ENCODE measurements at regions not wholly inside any gene's neighbourhood (a gene's known extent, or its start where the extent isn't known, plus 50 kb on each side); places are given as distances from the start of the nearest gene placed in this dataset.
"Not testable (repeated sequence)": the region's sequence is repeated elsewhere in the genome, so short reads cannot be mapped to it uniquely, and the experiment has no call there.

GRCh38 chr10:46095943-46096342 lies 49.9 kb upstream of the MSMB start:
- not testable (repeated sequence) for H3K27ac ChIP-seq, H3K36me3 ChIP-seq, H3K4me1 ChIP-seq, H3K4me3 ChIP-seq, H3K9me3 ChIP-seq, ATAC-seq, H3K27me3 ChIP-seq
- 80% methylated on average over 2 of the region's 5 CpGs; no CpG with 5 or more reads in 1 of the 2 donors for WGBS, 2 donors (ENCODE audit: low coverage in 1 of 2)

GRCh38 chr10:46096446-46096845 lies 50.4 kb upstream of the MSMB start:
- H3K4me3 ChIP-seq: no peak overlapping the region
- H3K36me3 ChIP-seq: no peaks in the 10 kb centered on the region
- H3K9me3 ChIP-seq: no peaks in the 10 kb centered on the region
- no peaks in the 10 kb centered on the region for H3K27me3 ChIP-seq
- H3K27ac ChIP-seq: no peak overlapping the region
- H3K4me1 ChIP-seq: no peaks in the 10 kb centered on the region
- no peak for ATAC-seq
- no peak for TF ChIP-seq POLR2AphosphoS5 (IDR thresholded peaks at IDR 0.05)
- TF ChIP-seq EP300 (IDR thresholded peaks at IDR 0.05): no peak
- TF ChIP-seq POLR2A (IDR thresholded peaks at IDR 0.05): no peak
- TF ChIP-seq, protein P1, sequence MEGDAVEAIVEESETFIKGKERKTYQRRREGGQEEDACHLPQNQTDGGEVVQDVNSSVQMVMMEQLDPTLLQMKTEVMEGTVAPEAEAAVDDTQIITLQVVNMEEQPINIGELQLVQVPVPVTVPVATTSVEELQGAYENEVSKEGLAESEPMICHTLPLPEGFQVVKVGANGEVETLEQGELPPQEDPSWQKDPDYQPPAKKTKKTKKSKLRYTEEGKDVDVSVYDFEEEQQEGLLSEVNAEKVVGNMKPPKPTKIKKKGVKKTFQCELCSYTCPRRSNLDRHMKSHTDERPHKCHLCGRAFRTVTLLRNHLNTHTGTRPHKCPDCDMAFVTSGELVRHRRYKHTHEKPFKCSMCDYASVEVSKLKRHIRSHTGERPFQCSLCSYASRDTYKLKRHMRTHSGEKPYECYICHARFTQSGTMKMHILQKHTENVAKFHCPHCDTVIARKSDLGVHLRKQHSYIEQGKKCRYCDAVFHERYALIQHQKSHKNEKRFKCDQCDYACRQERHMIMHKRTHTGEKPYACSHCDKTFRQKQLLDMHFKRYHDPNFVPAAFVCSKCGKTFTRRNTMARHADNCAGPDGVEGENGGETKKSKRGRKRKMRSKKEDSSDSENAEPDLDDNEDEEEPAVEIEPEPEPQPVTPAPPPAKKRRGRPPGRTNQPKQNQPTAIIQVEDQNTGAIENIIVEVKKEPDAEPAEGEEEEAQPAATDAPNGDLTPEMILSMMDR (IDR thresholded peaks at IDR 0.05): no peak
- 88 to 94% methylated on average over 1 to 2 of the region's 4 CpGs for WGBS, 2 donors (ENCODE audit: low coverage in 1 of 2)

GRCh38 chr10:46096909-46097575 lies 51.0 kb upstream of the MSMB start:
- no peak overlapping the region for H3K27ac ChIP-seq
- no peak overlapping the region for H3K4me3 ChIP-seq
- no peak for ATAC-seq
- H3K9me3 ChIP-seq: no peaks in the 10 kb centered on the region
- no peaks in the 10 kb centered on the region for H3K4me1 ChIP-seq
- H3K36me3 ChIP-seq: no peaks in the 10 kb centered on the region
- WGBS, 2 donors (ENCODE audit: low coverage in 1 of 2): 83 to 100% methylated on average over 2 of the region's 8 CpGs
- no peaks in the 10 kb centered on the region for H3K27me3 ChIP-seq
- TF ChIP-seq EP300 (IDR thresholded peaks at IDR 0.05) (no peak), POLR2A (IDR thresholded peaks at IDR 0.05) (no peak), POLR2AphosphoS5 (IDR thresholded peaks at IDR 0.05) (no peak)
- TF ChIP-seq, protein P1 (IDR thresholded peaks at IDR 0.05): no peak

- Histone ChIP-seq H3K4me1 (no peaks in the 10 kb centered on the region), H3K27me3 (no peaks in the 10 kb centered on the region), H3K9me3 (no peaks in the 10 kb centered on the region), H3K27ac (no peak overlapping the region), H3K36me3 (no peaks in the 10 kb centered on the region), H3K4me3 (no peak overlapping the region)
- WGBS, 2 donors (ENCODE audit: low coverage in 1 of 2): no CpG with 5 or more reads among the region's 14 CpGs
- no peak for TF ChIP-seq EP300 (IDR thresholded peaks at IDR 0.05)
- TF ChIP-seq POLR2AphosphoS5 (IDR thresholded peaks at IDR 0.05): no peak
- TF ChIP-seq, protein P1 (IDR thresholded peaks at IDR 0.05): no peak
- TF ChIP-seq POLR2A (IDR thresholded peaks at IDR 0.05): no peak
- no peak for ATAC-seq
These were observed 51.7 kb upstream of the MSMB start for GRCh38 chr10:46097576-46098317.

DNA sequence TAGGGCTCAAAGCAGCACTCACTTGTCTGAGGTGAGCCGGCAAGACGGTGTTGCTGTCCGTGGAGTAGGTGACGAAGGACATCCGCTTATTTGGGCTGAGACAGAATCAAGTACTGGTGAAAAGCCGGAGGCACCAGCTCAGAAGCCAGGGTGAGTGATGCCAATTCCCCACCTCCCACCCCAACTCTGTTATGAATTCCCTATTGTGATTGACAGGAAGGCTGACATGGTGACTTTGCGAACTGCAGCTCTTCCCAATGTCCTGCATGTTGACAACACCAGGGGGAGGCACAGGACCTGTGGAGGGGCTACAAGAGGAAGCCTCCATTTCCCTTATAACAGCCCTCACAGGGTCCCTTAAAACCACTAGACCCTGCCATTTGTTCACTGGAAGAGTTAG lies 52.3 kb upstream of the MSMB start:
- Histone ChIP-seq H3K4me1 (no peaks in the 10 kb centered on the region), H3K36me3 (no peaks in the 10 kb centered on the region), H3K27ac (no peak overlapping the region), H3K4me3 (no peak overlapping the region), H3K27me3 (no peaks in the 10 kb centered on the region), H3K9me3 (no peaks in the 10 kb centered on the region)
- no peak for TF ChIP-seq POLR2AphosphoS5 (IDR thresholded peaks at IDR 0.05)
- TF ChIP-seq, protein P1 (IDR thresholded peaks at IDR 0.05): no peak
- 72% methylated on average over 3 of the region's 7 CpGs; no CpG with 5 or more reads in 1 of the 2 donors for WGBS, 2 donors (ENCODE audit: low coverage in 1 of 2)
- ATAC-seq: no peak

DNA sequence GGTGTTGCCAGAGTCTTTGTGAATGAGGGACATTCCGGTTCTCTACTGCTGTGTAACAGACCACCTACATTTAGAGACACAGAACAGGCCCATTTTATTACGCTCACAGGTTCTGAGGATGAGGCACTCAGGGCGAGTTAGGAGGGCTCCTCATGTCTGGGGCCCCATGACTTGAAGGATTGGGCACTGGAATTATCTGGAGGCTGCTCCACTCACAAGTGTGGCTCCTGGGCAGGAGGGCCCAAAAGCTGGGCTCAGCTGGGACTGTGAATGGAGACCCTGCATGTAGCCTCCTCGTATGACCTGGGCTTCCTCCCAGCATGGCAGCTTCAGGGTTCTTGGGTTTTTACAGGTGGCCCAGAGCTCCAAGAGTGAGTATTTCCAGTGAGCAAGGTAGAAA lies 52.9 kb upstream of the MSMB start:
- H3K36me3 ChIP-seq, H3K27me3 ChIP-seq, H3K4me1 ChIP-seq, H3K9me3 ChIP-seq, H3K4me3 ChIP-seq, ATAC-seq, H3K27ac ChIP-seq: not testable (repeated sequence)
- WGBS, 2 donors (ENCODE audit: low coverage in 1 of 2): 63 to 95% methylated on average over 3 to 4 of the region's 4 CpGs
